ENCODE measurements at regions not wholly inside any gene's neighbourhood (a gene's known extent, or its start where the extent isn't known, plus 50 kb on each side); places are given as distances from the start of the nearest gene placed in this dataset.
"Not testable (repeated sequence)": the region's sequence is repeated elsewhere in the genome, so short reads cannot be mapped to it uniquely, and the experiment has no call there.

GRCh38 chr9:42239445-42240260, 56.2 kb downstream of the SPATA31A6 start:
- DNase-seq: not testable (repeated sequence)

- DNase-seq: not testable (repeated sequence)
Measured at GRCh38 chr9:42240261-42240579, 56.8 kb downstream of the SPATA31A6 start.

GRCh38 chr9:42243211-42243610, 59.8 kb downstream of the SPATA31A6 start:
- not testable (repeated sequence) for DNase-seq

- not testable (repeated sequence) for DNase-seq
Measured at GRCh38 chr9:42243822-42244221, 60.4 kb downstream of the SPATA31A6 start.

- DNase-seq: not testable (repeated sequence)
Measured at GRCh38 chr9:42268729-42269128, 85.3 kb downstream of the SPATA31A6 start.

GRCh38 chr9:42269171-42269570, 85.7 kb downstream of the SPATA31A6 start:
- DNase-seq: not testable (repeated sequence)

GRCh38 chr9:42273191-42273590, 89.7 kb downstream of the SPATA31A6 start:
- DNase-seq: not testable (repeated sequence)

GRCh38 chr9:42275141-42275540, 91.7 kb downstream of the SPATA31A6 start:
- no peak for DNase-seq

GRCh38 chr9:42282531-42283178, 99.2 kb downstream of the SPATA31A6 start:
- DNase-seq: not testable (repeated sequence)

GRCh38 chr9:42283179-42283543, 99.7 kb downstream of the SPATA31A6 start:
- DNase-seq: not testable (repeated sequence)

- not testable (repeated sequence) for DNase-seq
Measured at GRCh38 chr9:42286145-42286845, 102.8 kb downstream of the SPATA31A6 start.

- DNase-seq: not testable (repeated sequence)
Measured at GRCh38 chr9:42288002-42288864, 104.8 kb downstream of the SPATA31A6 start.

- DNase-seq: not testable (repeated sequence)
Measured at GRCh38 chr9:42288865-42289229, 105.4 kb downstream of the SPATA31A6 start.

GRCh38 chr9:42300124-42300523, 116.7 kb downstream of the SPATA31A6 start:
- DNase-seq: not testable (repeated sequence)

GRCh38 chr9:42306625-42307024, 123.2 kb downstream of the SPATA31A6 start:
- not testable (repeated sequence) for DNase-seq

- DNase-seq: not testable (repeated sequence)
Measured at GRCh38 chr9:42307449-42307848, 124.0 kb downstream of the SPATA31A6 start.

GRCh38 chr9:42310972-42311371, 127.5 kb downstream of the SPATA31A6 start:
- DNase-seq: not testable (repeated sequence)

GRCh38 chr9:42316026-42316425, 132.6 kb downstream of the SPATA31A6 start:
- DNase-seq: not testable (repeated sequence)

GRCh38 chr9:42317677-42318076, 134.2 kb downstream of the SPATA31A6 start:
- DNase-seq: not testable (repeated sequence)

GRCh38 chr9:42323084-42323809, 139.8 kb downstream of the SPATA31A6 start:
- DNase-seq: not testable (repeated sequence)

GRCh38 chr9:42325142-42325541, 141.7 kb downstream of the SPATA31A6 start:
- not testable (repeated sequence) for DNase-seq

- DNase-seq: not testable (repeated sequence)
Measured at GRCh38 chr9:42325561-42325960, 142.1 kb downstream of the SPATA31A6 start.

All from right hindlimb (tissue), 1 donor.